HepG2 (cell line): ENCODE measurements at regions not wholly inside any gene's neighbourhood (a gene's known extent, or its start where the extent isn't known, plus 50 kb on each side); places are given as distances from the start of the nearest gene placed in this dataset.

Experiments
- CREM ChIP-seq, 2 experiments: sonication (generic) in 1 of 2; formaldehyde crosslinking in 1 of 2; IDR thresholded peaks; 2 replicates each; pipeline versions ENCODE4 v1.4.0 to v1.6.1; 2016 to 2020; ENCODE audit warnings: antibody characterized with exemption in 1 of 2, mild to moderate bottlenecking in 1 of 2, missing genetic modification reagents in 1 of 2
- HNRNPH1 ChIP-seq: fragments of 200-400 bp; formaldehyde crosslinking; optimal IDR thresholded peaks from 2 replicates; pipeline ENCODE3; 2017; ENCODE audit warnings: mild to moderate bottlenecking, low read depth, low read length
- NFATC3 ChIP-seq: sonication (generic); formaldehyde crosslinking; IDR thresholded peaks from 2 replicates; pipeline ENCODE4 v1.5.1; 2020; ENCODE audit warnings: mild to moderate bottlenecking, missing genetic modification reagents
- SNRNP70 ChIP-seq: fragments of 200-400 bp; formaldehyde crosslinking; IDR thresholded peaks from 2 replicates; pipeline ENCODE4 v1.6.1; 2017; ENCODE audit warnings: mild to moderate bottlenecking, low read depth, low read length, moderate library complexity
- TCF7 ChIP-seq: sonication (generic); IDR thresholded peaks from 2 replicates; pipeline ENCODE4 v1.6.1; 2016; ENCODE audit warnings: antibody characterized with exemption, low read depth
- YEATS4 ChIP-seq: sonication (generic); formaldehyde crosslinking; IDR thresholded peaks from 2 replicates; pipeline ENCODE4 v1.4.0; 2020; ENCODE audit warnings: missing genetic modification reagents, borderline replicate concordance
- ZNF180 ChIP-seq: sonication (generic); formaldehyde crosslinking; IDR thresholded peaks from 2 replicates; pipeline ENCODE4 v1.4.0; 2020; ENCODE audit warnings: low read depth, missing genetic modification reagents, borderline replicate concordance
- ZNF530 ChIP-seq: sonication (generic); formaldehyde crosslinking; IDR thresholded peaks from 2 replicates; pipeline ENCODE4 v1.5.0; 2020; ENCODE audit warnings: low read depth, mild to moderate bottlenecking, missing genetic modification reagents
- ZNF558 ChIP-seq: sonication (generic); formaldehyde crosslinking; IDR thresholded peaks from 2 replicates; pipeline ENCODE4 v1.9.0; 2022; ENCODE audit warnings: mild to moderate bottlenecking, missing genetic modification reagents, borderline replicate concordance
- TF ChIP-seq, protein P1 (sequence below): sonication (generic); formaldehyde crosslinking; IDR thresholded peaks from 2 replicates; pipeline ENCODE4 v1.4.0; 2020; ENCODE audit warnings: low read depth, missing genetic modification reagents
- TF ChIP-seq, protein P2 (sequence below): sonication (generic); formaldehyde crosslinking; IDR thresholded peaks from 2 replicates; pipeline ENCODE4 v1.5.1; 2020; ENCODE audit warnings: missing genetic modification reagents, mild to moderate bottlenecking, borderline replicate concordance
- TF ChIP-seq, protein P3 (sequence below): sonication (generic); formaldehyde crosslinking; IDR thresholded peaks from 2 replicates; pipeline ENCODE4 v1.4.0; 2020; ENCODE audit warnings: missing genetic modification reagents, borderline replicate concordance
- TF ChIP-seq, protein P4 (sequence below): sonication (generic); formaldehyde crosslinking; IDR thresholded peaks from 2 replicates; pipeline ENCODE4 v1.4.0; 2020; ENCODE audit warnings: missing genetic modification reagents
- TF ChIP-seq, protein P5 (sequence below): sonication (generic); formaldehyde crosslinking; IDR thresholded peaks from 2 replicates; pipeline ENCODE4 v1.5.0; 2020; ENCODE audit warnings: missing genetic modification reagents

DNA sequence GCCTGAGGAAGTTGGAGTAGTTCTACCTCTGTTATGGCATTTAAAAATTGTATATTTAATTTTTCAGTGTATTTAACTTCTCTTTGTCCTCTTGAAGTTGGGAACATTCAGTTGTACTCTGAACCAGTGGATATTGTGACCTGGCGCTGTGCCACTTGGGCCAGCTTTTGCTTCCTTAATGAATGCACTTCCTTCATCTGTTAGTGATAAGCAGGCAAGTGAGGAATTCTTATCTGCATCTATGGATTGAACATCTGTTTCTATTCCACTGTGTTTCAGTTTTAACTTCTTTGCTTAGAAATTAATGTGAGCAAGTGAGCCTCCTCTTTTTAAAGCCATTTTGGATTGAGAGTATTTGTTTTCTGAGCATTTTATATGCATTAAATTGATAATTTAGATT, 128.3 kb downstream of the UCHL1 start (continued):
- TF ChIP-seq, protein P1, sequence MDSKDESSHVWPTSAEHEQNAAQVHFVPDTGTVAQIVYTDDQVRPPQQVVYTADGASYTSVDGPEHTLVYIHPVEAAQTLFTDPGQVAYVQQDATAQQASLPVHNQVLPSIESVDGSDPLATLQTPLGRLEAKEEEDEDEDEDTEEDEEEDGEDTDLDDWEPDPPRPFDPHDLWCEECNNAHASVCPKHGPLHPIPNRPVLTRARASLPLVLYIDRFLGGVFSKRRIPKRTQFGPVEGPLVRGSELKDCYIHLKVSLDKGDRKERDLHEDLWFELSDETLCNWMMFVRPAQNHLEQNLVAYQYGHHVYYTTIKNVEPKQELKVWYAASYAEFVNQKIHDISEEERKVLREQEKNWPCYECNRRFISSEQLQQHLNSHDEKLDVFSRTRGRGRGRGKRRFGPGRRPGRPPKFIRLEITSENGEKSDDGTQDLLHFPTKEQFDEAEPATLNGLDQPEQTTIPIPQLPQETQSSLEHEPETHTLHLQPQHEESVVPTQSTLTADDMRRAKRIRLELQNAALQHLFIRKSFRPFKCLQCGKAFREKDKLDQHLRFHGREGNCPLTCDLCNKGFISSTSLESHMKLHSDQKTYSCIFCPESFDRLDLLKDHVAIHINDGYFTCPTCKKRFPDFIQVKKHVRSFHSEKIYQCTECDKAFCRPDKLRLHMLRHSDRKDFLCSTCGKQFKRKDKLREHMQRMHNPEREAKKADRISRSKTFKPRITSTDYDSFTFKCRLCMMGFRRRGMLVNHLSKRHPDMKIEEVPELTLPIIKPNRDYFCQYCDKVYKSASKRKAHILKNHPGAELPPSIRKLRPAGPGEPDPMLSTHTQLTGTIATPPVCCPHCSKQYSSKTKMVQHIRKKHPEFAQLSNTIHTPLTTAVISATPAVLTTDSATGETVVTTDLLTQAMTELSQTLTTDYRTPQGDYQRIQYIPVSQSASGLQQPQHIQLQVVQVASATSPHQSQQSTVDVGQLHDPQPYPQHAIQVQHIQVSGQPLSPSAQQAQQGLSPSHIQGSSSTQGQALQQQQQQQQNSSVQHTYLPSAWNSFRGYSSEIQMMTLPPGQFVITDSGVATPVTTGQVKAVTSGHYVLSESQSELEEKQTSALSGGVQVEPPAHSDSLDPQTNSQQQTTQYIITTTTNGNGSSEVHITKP (CRISPR knock-in tag), result no peak
- TF ChIP-seq HNRNPH1 (no peak), ZNF180 (CRISPR knock-in tag) (no peak), TCF7 (no peak), NFATC3 (CRISPR knock-in tag) (no peak), ZNF558 (CRISPR knock-in tag) (no peak), CREM (IDR thresholded peaks at IDR 0.05) (no peak), CREM (CRISPR knock-in tag; IDR thresholded peaks at IDR 0.05) (no peak), YEATS4 (CRISPR knock-in tag) (no peak), ZNF530 (CRISPR knock-in tag) (no peak), SNRNP70 (no peak)
- TF ChIP-seq, protein P2, sequence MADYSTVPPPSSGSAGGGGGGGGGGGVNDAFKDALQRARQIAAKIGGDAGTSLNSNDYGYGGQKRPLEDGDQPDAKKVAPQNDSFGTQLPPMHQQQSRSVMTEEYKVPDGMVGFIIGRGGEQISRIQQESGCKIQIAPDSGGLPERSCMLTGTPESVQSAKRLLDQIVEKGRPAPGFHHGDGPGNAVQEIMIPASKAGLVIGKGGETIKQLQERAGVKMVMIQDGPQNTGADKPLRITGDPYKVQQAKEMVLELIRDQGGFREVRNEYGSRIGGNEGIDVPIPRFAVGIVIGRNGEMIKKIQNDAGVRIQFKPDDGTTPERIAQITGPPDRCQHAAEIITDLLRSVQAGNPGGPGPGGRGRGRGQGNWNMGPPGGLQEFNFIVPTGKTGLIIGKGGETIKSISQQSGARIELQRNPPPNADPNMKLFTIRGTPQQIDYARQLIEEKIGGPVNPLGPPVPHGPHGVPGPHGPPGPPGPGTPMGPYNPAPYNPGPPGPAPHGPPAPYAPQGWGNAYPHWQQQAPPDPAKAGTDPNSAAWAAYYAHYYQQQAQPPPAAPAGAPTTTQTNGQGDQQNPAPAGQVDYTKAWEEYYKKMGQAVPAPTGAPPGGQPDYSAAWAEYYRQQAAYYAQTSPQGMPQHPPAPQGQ (CRISPR knock-in tag), result no peak
- TF ChIP-seq, protein P3, sequence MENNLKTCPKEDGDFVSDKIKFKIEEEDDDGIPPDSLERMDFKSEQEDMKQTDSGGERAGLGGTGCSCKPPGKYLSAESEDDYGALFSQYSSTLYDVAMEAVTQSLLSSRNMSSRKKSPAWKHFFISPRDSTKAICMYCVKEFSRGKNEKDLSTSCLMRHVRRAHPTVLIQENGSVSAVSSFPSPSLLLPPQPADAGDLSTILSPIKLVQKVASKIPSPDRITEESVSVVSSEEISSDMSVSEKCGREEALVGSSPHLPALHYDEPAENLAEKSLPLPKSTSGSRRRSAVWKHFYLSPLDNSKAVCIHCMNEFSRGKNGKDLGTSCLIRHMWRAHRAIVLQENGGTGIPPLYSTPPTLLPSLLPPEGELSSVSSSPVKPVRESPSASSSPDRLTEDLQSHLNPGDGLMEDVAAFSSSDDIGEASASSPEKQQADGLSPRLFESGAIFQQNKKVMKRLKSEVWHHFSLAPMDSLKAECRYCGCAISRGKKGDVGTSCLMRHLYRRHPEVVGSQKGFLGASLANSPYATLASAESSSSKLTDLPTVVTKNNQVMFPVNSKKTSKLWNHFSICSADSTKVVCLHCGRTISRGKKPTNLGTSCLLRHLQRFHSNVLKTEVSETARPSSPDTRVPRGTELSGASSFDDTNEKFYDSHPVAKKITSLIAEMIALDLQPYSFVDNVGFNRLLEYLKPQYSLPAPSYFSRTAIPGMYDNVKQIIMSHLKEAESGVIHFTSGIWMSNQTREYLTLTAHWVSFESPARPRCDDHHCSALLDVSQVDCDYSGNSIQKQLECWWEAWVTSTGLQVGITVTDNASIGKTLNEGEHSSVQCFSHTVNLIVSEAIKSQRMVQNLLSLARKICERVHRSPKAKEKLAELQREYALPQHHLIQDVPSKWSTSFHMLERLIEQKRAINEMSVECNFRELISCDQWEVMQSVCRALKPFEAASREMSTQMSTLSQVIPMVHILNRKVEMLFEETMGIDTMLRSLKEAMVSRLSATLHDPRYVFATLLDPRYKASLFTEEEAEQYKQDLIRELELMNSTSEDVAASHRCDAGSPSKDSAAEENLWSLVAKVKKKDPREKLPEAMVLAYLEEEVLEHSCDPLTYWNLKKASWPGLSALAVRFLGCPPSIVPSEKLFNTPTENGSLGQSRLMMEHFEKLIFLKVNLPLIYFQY (CRISPR knock-in tag), result no peak
- TF ChIP-seq, protein P4, sequence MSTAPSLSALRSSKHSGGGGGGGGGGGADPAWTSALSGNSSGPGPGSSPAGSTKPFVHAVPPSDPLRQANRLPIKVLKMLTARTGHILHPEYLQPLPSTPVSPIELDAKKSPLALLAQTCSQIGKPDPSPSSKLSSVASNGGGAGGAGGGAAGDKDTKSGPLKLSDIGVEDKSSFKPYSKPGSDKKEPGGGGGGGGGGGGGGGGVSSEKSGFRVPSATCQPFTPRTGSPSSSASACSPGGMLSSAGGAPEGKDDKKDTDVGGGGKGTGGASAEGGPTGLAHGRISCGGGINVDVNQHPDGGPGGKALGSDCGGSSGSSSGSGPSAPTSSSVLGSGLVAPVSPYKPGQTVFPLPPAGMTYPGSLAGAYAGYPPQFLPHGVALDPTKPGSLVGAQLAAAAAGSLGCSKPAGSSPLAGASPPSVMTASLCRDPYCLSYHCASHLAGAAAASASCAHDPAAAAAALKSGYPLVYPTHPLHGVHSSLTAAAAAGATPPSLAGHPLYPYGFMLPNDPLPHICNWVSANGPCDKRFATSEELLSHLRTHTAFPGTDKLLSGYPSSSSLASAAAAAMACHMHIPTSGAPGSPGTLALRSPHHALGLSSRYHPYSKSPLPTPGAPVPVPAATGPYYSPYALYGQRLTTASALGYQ (CRISPR knock-in tag), result no peak
- TF ChIP-seq, protein P5, sequence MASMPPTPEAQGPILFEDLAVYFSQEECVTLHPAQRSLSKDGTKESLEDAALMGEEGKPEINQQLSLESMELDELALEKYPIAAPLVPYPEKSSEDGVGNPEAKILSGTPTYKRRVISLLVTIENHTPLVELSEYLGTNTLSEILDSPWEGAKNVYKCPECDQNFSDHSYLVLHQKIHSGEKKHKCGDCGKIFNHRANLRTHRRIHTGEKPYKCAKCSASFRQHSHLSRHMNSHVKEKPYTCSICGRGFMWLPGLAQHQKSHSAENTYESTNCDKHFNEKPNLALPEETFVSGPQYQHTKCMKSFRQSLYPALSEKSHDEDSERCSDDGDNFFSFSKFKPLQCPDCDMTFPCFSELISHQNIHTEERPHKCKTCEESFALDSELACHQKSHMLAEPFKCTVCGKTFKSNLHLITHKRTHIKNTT (CRISPR knock-in tag), result no peak
